ENCODE measurements at regions not wholly inside any gene's neighbourhood (a gene's known extent, or its start where the extent isn't known, plus 50 kb on each side); places are given as distances from the start of the nearest gene placed in this dataset.

- no peak for TF ChIP-seq EZH2phosphoT487 (IDR thresholded peaks at IDR 0.05; ENCODE audit: borderline replicate concordance, low read length)
- no peak for TF ChIP-seq EZH2 (IDR thresholded peaks at IDR 0.05; ENCODE audit: low read length, unreplicated experiment)
- TF ChIP-seq CTCF (conservative IDR thresholded peaks at IDR 0.05; ENCODE audit: low read depth, low read length), result no peak
These were observed 533.1 kb downstream of the OTOL1 start for GRCh38 chr3:162029736-162030135.
